NB4 (cell line): ENCODE measurements at regions not wholly inside any gene's neighbourhood (a gene's known extent, or its start where the extent isn't known, plus 50 kb on each side); places are given as distances from the start of the nearest gene placed in this dataset.

Experiments used
- POLR2A ChIP-seq: IDR thresholded peaks from 2 replicates; pipeline ENCODE4 v1.6.1; 2011; ENCODE audit warnings: mild to moderate bottlenecking; ENCODE audit not compliant: insufficient read length; ENCODE audit errors: extremely low read depth
- TF ChIP-seq, protein P1 (sequence below): IDR thresholded peaks from one replicate; pipeline ENCODE4 v1.5.1; 2012; ENCODE audit warnings: low read depth, low read length
- TF ChIP-seq, protein P2 (sequence below): IDR thresholded peaks from 2 replicates; pipeline ENCODE4 v1.6.1; 2011; ENCODE audit warnings: low read depth, low read length

DNA sequence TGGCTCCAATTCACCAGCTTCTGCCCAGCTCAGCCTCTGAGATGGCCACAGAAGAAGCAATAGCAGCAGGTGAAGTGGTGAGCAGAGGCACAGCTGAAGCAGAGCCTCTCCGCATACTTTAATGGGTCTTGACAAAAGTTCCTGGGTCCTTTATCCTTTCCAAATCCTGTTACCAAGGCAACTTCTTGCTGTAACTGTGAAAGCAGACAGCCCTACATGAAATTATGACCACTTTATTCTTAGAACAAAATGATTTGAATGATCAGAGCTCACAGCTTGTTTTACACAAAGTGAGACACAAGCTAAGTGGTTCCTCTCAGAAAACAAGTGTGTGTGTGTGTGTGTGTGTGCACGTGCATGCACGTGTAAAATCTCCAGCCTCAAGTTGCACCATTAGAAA, 245.6 kb downstream of the HTR7 start:
- TF ChIP-seq, protein P1, sequence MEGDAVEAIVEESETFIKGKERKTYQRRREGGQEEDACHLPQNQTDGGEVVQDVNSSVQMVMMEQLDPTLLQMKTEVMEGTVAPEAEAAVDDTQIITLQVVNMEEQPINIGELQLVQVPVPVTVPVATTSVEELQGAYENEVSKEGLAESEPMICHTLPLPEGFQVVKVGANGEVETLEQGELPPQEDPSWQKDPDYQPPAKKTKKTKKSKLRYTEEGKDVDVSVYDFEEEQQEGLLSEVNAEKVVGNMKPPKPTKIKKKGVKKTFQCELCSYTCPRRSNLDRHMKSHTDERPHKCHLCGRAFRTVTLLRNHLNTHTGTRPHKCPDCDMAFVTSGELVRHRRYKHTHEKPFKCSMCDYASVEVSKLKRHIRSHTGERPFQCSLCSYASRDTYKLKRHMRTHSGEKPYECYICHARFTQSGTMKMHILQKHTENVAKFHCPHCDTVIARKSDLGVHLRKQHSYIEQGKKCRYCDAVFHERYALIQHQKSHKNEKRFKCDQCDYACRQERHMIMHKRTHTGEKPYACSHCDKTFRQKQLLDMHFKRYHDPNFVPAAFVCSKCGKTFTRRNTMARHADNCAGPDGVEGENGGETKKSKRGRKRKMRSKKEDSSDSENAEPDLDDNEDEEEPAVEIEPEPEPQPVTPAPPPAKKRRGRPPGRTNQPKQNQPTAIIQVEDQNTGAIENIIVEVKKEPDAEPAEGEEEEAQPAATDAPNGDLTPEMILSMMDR = no peak
- no peak for TF ChIP-seq POLR2A
- TF ChIP-seq, protein P2, sequence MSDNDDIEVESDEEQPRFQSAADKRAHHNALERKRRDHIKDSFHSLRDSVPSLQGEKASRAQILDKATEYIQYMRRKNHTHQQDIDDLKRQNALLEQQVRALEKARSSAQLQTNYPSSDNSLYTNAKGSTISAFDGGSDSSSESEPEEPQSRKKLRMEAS = no peak
